Endodermal cell (in vitro differentiated cells): ENCODE measurements at regions not wholly inside any gene's neighbourhood (a gene's known extent, or its start where the extent isn't known, plus 50 kb on each side); places are given as distances from the start of the nearest gene placed in this dataset.

Experiments used
- DNase-seq: peaks from one replicate; pipeline ENCODE4 v3.0.0-alpha.2; 2017
- H3K27ac ChIP-seq: 2 replicates; pipeline ENCODE4 v1.5.1; 2013; ENCODE audit warnings: mild to moderate bottlenecking, low read depth, low read length, moderate library complexity
- H3K27me3 ChIP-seq: 2 replicates; pipeline ENCODE4 v1.6.1; 2013; ENCODE audit warnings: mild to moderate bottlenecking, low read length, moderate library complexity; ENCODE audit not compliant: insufficient read depth, control insufficient read depth, poor library complexity, severe bottlenecking
- H3K36me3 ChIP-seq: 2 replicates; pipeline ENCODE4 v1.7.0; 2013; ENCODE audit warnings: mild to moderate bottlenecking, low read length, moderate library complexity; ENCODE audit not compliant: control insufficient read depth, insufficient read depth
- H3K4me1 ChIP-seq: one replicate; pipeline ENCODE4 v1.7.0; 2013; ENCODE audit warnings: low read length; ENCODE audit not compliant: control insufficient read depth, insufficient read depth
- H3K4me3 ChIP-seq: 2 replicates; pipeline ENCODE4 v1.5.1; 2013; ENCODE audit warnings: mild to moderate bottlenecking, low read length, moderate library complexity
- H3K9ac ChIP-seq: 2 replicates; pipeline ENCODE4 v1.6.1; 2013; ENCODE audit warnings: mild to moderate bottlenecking, low read length, moderate library complexity; ENCODE audit not compliant: poor library complexity, severe bottlenecking; ENCODE audit errors: extremely low read depth
- H3K9me3 ChIP-seq: 2 replicates; pipeline ENCODE4 v1.6.1; 2013; ENCODE audit warnings: mild to moderate bottlenecking, low read length, moderate library complexity; ENCODE audit not compliant: control insufficient read depth
- H3K27ac Mint-ChIP-seq: 2 replicates; pipeline ENCODE4 v1.8.0; 2020; ENCODE audit warnings: mixed read lengths
- H3K27me3 Mint-ChIP-seq: 2 replicates; pipeline ENCODE4 v1.8.0; 2021; ENCODE audit warnings: mild to moderate bottlenecking, mixed read lengths; ENCODE audit not compliant: insufficient read depth
- H3K36me3 Mint-ChIP-seq: 2 replicates; pipeline ENCODE4 v1.8.0; 2020; ENCODE audit warnings: low read depth, mixed read lengths
- H3K4me1 Mint-ChIP-seq: 2 replicates; pipeline ENCODE4 v1.8.0; 2020; ENCODE audit warnings: mixed read lengths
- H3K4me3 Mint-ChIP-seq: 2 replicates; pipeline ENCODE4 v1.8.0; 2020; ENCODE audit warnings: mild to moderate bottlenecking, moderate library complexity, mixed read lengths
- H3K9me3 Mint-ChIP-seq: 2 replicates; pipeline ENCODE4 v1.8.0; 2020; ENCODE audit warnings: mild to moderate bottlenecking, mixed read lengths
- CTCF ChIP-seq: fragments of 200-600 bp; sonication (generic); conservative IDR thresholded peaks from 2 replicates; pipeline ENCODE4 v1.5.0; 2021; ENCODE audit warnings: antibody characterized with exemption, mild to moderate bottlenecking
- WGBS, 2 experiments: methylation state at CpG; one replicate each; pipeline versions ENCODE4 v1.1.5 to v1.1.7; 2013; ENCODE audit warnings: missing lambda C conversion rate in 2 of 2, mixed read lengths in 1 of 2; ENCODE audit not compliant: insufficient coverage in 1 of 2, insufficient read length in 1 of 2; 5-methylcytosine and 5-hydroxymethylcytosine counted together

DNA sequence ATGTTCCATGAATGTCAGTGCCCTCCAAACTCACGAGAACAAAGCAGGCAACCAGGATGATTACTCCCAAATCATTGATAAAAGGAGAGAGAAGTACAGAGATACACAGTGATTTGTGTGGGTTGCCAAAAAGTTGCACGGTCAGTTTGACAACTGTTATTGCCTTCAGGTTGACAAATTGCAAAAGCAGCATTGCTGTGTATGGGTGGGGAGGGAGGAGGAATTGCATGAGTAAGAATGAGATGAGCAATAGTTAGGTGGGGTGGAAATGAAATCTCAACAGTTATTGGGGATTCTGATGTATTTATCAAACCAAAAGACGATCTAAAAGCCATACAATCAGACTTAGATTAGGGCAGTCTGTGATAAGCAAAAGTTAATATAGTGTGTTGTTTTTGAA, 93.7 kb downstream of the NTMT2 start:
- no peaks in the 10 kb centered on the region for H3K27me3 ChIP-seq
- DNase-seq, result no peak
- H3K36me3 Mint-ChIP-seq, result no peaks in the 10 kb centered on the region
- H3K4me1 Mint-ChIP-seq, result peaks cover 4% of the 10 kb centered on the region
- H3K9me3 ChIP-seq, result no peaks in the 10 kb centered on the region
- TF ChIP-seq CTCF, result no peak
- H3K36me3 ChIP-seq, result no peaks in the 10 kb centered on the region
- 64% methylated on average over 3 of the region's 3 CpGs for WGBS, 2 experiments
- no peak overlapping the region for H3K27ac ChIP-seq
- H3K4me1 ChIP-seq, result no peaks in the 10 kb centered on the region
- no peak overlapping the region for H3K27ac Mint-ChIP-seq
- no peaks in the 10 kb centered on the region for H3K27me3 Mint-ChIP-seq
- no peaks in the 10 kb centered on the region for H3K9me3 Mint-ChIP-seq
- no peak overlapping the region for H3K4me3 Mint-ChIP-seq
- H3K4me3 ChIP-seq, result no peak overlapping the region
- H3K9ac ChIP-seq, result no peak overlapping the region

- Histone ChIP-seq H3K9ac (no peak overlapping the region), H3K9me3 (no peaks in the 10 kb centered on the region), H3K27me3 (no peaks in the 10 kb centered on the region), H3K27ac (no peak overlapping the region), H3K36me3 (no peaks in the 10 kb centered on the region), H3K4me3 (no peak overlapping the region), H3K4me1 (no peaks in the 10 kb centered on the region)
- no peak for DNase-seq
- Mint-ChIP-seq H3K27ac (no peak overlapping the region), H3K36me3 (no peaks in the 10 kb centered on the region), H3K4me1 (peaks cover 4% of the 10 kb centered on the region), H3K9me3 (no peaks in the 10 kb centered on the region), H3K4me3 (no peak overlapping the region), H3K27me3 (no peaks in the 10 kb centered on the region)
- TF ChIP-seq CTCF, result no peak
- WGBS, 2 experiments, result 95 to 100% methylated on average over 1 to 2 of the region's 2 CpGs
These were observed 94.7 kb downstream of the NTMT2 start for GRCh38 chr1:170240409-170240808.

DNA sequence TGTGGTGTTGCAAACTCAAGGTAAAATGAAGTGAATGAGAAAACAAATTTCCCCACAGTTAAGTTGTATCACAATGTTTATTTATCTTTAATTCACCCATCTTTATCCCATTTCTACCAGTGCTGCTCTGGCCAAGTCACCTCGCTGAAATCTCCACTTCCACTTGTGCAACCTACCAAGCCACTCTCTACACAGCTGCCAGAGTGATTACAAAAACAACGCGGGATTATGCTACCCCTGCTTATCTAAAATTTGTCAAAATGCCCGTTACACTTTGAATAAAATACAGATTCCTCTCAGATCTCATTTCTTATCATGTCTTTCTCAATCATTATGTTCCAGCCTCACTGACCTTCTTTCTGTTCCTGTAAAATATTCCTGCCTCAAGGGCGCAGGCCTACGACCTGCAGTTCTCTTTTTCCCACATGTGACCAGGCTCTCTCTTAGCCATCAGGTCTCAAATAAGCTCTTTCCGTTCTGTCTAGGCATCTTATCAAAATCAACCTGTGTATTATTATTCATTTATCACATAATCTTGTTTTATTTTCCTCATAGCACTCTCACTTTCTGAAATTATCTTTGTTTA, 95.6 kb downstream of the NTMT2 start:
- no peak overlapping the region for H3K27ac Mint-ChIP-seq
- H3K4me3 Mint-ChIP-seq, result no peak overlapping the region
- TF ChIP-seq CTCF, result no peak
- no peak overlapping the region for H3K27ac ChIP-seq
- H3K9ac ChIP-seq, result no peak overlapping the region
- H3K4me3 ChIP-seq, result no peak overlapping the region
- peaks cover 4% of the 10 kb centered on the region for H3K4me1 Mint-ChIP-seq
- H3K36me3 ChIP-seq, result no peaks in the 10 kb centered on the region
- DNase-seq, result no peak
- H3K27me3 Mint-ChIP-seq, result no peaks in the 10 kb centered on the region
- no peaks in the 10 kb centered on the region for H3K4me1 ChIP-seq
- H3K27me3 ChIP-seq, result no peaks in the 10 kb centered on the region
- 94 to 96% methylated on average over 7 of the region's 7 CpGs for WGBS, 2 experiments
- no peaks in the 10 kb centered on the region for H3K9me3 Mint-ChIP-seq
- H3K36me3 Mint-ChIP-seq, result no peaks in the 10 kb centered on the region
- no peaks in the 10 kb centered on the region for H3K9me3 ChIP-seq
